Right lobe of liver (tissue), 4 donors: ENCODE measurements at regions not wholly inside any gene's neighbourhood (a gene's known extent, or its start where the extent isn't known, plus 50 kb on each side); places are given as distances from the start of the nearest gene placed in this dataset.

ENCODE experiments used
- CTCF ChIP-seq, 4 donors: fragments of 200-600 bp in 3 of 4; fragments of 450-650 bp in 1 of 4; IDR thresholded peaks; one replicate each; pipeline versions ENCODE4 v1.5.1 to v1.8.0; 2016 to 2022; ENCODE audit warnings: antibody characterized with exemption in 4 of 4, mild to moderate bottlenecking in 2 of 4
- POLR2A ChIP-seq: fragments of 450-650 bp; IDR thresholded peaks from one replicate; pipeline ENCODE4 v1.6.1; 2017; ENCODE audit warnings: antibody characterized with exemption, mild to moderate bottlenecking
- donor health status: DM: no; HTN: no; CAD: no.
- donor health status: DM: no; HTN: no; CAD: no.
- donor health status: DM: no; HTN: yes; CAD: no.

- no peak for TF ChIP-seq POLR2A
- no peak for TF ChIP-seq CTCF (IDR thresholded peaks at IDR 0.05)
These were observed 167.0 kb upstream of the DMRTA1 start for GRCh38 chr9:22279636-22280035.
